Head of caudate nucleus (tissue), 42 donors: ENCODE measurements at regions not wholly inside any gene's neighbourhood (a gene's known extent, or its start where the extent isn't known, plus 50 kb on each side); places are given as distances from the start of the nearest gene placed in this dataset.
"Not testable (repeated sequence)": the region's sequence is repeated elsewhere in the genome, so short reads cannot be mapped to it uniquely, and the experiment has no call there.

ENCODE experiments used
- DNase-seq, 42 donors: peaks; one replicate each; pipeline versions ENCODE4 v3.0.0 to v3.0.0-alpha.2; 2020 to 2021; ENCODE audit warnings: mixed read lengths in 7 of 42
- intact Hi-C: fragments of 100-400 bp; cut with DNase I; formaldehyde crosslinking; loops from one replicate; pipeline ENCODE4 v1.15.0; 2022

DNA sequence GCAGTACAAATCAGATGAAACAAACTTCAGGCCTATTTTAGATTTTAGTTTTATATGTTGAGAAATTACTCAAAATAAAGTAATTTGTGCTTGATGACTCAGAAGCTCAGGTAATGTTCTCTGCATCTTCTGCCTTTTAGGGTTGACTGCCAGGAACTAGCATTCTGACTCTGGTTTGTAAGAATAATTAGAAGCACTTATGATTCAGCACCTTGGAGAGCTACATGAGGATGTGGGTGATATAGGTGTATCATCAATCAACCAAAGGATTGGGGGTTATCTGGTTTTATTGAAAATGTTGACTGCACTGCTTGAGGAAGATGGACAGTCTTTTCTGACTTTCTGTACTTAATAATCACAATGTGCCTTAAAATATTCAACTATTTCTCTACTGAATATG, 118.7 kb upstream of the SGCD start:
- peak in 6 of 42 donors; percentile 11 to 61 (median 28) for DNase-seq

GRCh38 chr5:156218367-156219158, 108.4 kb upstream of the SGCD start:
- DNase-seq, result no peak
- intact Hi-C loops, result no loop called here

More for the DNA sequence above, 118.7 kb upstream of the SGCD start:
- intact Hi-C loops, result no loop called here

GRCh38 chr5:156219483-156220005, 107.4 kb upstream of the SGCD start:
- intact Hi-C loops, result no loop called here
- no peak for DNase-seq

DNA sequence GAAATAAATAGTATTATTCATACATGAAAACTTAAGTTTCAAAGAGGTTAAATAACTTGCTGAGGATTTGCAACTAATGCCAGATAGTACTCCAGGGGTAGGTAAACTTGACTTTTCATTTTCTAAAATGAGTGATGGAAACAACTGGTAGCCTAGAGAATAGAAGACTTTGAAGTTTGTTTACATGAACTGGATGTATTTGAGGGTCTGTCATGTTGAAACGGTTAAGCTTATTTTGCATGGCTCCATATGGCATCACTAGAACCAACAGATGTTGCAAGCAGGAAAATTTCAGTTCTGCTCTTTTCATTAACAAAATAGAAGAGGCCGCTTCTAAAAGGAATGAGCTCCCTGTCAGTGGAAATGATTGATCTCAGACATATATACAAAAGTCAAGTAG, 105.1 kb upstream of the SGCD start:
- intact Hi-C loops, result no loop called here
- DNase-seq, result no peak

GRCh38 chr5:156223547-156223946, 103.4 kb upstream of the SGCD start:
- DNase-seq, result no peak
- intact Hi-C loops, result no loop called here

DNA sequence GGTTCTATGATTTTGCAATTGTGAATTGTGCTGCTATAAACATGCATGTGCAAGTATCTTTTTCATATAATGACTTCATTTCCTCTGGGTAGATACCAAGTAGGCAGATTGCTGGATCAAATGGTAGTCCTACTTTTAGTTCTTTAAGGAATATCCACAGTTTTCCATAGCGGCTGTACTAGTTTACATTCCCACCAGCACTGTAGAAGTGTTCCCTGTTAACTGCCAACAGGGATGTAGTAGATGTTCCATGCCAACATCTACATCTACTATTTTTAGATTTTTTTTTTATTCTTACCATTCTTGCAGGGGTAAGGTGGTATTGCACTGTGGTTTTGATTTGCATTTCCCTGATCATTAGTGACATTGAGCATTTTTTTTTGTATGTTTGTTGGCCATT, 100.5 kb upstream of the SGCD start:
- intact Hi-C loops, DNase-seq: not testable (repeated sequence)

GRCh38 chr5:156230887-156231286, 96.1 kb upstream of the SGCD start:
- DNase-seq, result no peak
- intact Hi-C loops, result no loop called here

GRCh38 chr5:156232251-156232869, 94.6 kb upstream of the SGCD start:
- no peak for DNase-seq
- intact Hi-C loops, result no loop called here

DNA sequence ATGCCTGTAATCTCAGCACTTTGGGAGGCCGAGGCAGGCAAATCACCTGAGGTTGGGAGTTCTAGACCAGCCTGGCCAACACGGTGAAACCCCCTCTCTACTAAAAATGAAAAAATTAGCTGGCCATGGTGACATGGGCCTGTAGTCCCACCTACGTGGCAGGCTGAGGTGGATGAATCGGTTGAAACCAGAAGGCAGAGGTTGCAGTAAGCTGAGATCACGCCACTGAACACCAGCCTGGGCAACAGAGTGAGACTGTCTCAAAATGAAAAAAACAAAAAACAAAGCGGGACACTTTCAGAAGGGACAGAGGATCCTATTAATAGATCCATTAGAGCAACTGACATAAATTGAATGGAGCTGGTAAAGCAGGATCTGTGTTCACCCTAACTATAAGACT, 89.6 kb upstream of the SGCD start:
- no peak for DNase-seq
- intact Hi-C loops, result no loop called here

DNA sequence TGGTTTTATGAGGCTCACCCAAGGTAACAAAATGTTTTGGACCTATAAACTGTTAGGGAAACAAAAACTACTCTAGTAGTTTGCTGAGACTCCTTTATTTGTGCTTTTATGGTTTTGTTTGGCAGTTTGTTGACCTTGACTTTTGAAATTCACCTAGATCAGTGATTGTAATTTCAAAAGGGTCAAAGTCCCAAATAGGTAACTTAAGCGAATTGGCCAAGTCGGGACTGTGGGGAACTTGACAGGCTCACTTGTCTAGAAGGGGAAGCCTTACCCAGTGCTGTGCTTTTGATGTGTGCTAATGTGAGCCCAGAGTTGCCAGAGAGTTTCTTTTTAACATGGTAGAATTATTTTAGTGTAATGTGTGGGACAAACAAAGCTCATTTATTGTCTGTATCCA, 87.2 kb upstream of the SGCD start:
- intact Hi-C loops, result no loop called here
- DNase-seq, result no peak

DNA sequence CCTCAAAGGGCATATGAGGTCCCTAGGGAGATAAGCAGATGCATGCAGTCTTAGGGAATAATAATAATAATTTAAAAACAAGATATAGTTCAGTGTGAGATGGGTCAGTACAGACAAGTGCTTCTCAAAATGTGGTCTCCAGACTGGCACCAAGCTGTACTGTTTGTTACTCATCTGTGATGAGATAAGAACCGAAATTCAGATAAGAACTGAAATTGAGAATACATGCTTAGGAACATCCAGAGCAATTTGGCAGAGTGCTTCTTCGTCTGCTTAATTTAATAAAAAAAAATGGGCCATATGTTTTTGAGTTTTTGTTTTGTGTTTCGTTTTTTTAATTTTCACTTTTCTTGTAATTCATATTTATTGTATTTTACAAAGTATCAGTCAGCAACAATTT, 86.5 kb upstream of the SGCD start:
- intact Hi-C loops, result no loop called here
- DNase-seq, result no peak

- intact Hi-C loops, result no loop called here
- no peak for DNase-seq
These were observed 85.7 kb upstream of the SGCD start for GRCh38 chr5:156241266-156241665.

DNA sequence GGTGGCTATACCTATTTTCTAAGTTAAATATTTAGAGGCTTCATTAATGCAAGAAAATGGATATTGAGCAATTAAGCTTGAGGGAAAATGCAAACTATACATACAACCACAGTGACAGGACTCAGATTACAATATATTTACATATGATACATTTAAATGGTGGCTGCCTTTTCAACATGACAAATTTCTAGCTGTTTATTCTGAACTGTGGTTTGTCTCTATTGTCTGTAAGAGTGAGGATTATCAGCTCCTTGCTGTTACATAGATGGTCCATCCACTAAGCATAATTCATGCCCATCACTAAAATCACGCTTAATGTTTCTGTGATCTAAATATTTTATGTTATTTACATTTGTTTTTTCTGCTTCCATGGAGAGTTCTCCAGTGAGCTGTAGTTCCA, 81.1 kb upstream of the SGCD start:
- no peak for DNase-seq
- intact Hi-C loops, result no loop called here

GRCh38 chr5:156251076-156251475, 75.9 kb upstream of the SGCD start:
- DNase-seq, result no peak
- intact Hi-C loops, result no loop called here

- intact Hi-C loops, result no loop called here
- DNase-seq, result no peak
These were observed 73.8 kb upstream of the SGCD start for GRCh38 chr5:156253130-156253529.

DNA sequence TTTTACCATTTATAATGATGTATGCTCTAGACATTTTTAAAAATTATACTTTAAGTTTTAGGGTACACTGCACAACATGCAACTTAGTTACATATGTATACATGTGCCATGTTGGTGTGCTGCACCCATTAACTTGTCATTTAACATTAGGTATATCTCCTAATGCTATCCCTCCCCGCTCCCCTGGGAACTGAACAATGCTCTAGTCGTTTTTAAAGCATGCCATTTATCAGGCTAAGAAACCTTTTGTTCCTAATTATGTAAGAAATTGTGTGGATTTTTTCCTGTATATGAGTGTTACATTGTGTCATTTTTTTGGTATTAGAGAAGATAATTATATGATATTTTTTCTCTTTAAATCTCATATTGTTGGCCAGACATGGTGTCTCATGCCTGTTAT, 72.8 kb upstream of the SGCD start:
- DNase-seq, result no peak
- intact Hi-C loops, result no loop called here

DNA sequence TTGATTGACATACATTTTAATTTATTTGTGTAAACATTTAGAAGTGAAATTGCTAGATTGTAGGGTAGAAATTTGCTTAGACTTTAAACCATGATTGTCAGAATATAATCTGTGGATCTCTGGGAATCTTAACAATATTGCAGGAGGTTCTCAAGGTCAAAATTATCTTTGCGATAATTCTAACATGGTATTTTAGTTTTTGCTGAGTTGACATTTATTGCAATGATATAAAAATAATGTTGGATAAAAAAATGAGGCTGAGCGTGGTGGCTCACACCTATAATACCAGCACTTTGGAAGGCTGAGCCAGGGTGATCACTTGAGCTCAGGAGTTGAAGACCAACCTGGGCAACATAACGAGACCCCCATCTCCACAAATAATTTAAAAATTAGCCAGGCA, 70.3 kb upstream of the SGCD start:
- intact Hi-C loops, result no loop called here

GRCh38 chr5:156258934-156259333, 68.0 kb upstream of the SGCD start:
- intact Hi-C loops, result no loop called here
- no peak for DNase-seq

More for the DNA sequence above, 70.3 kb upstream of the SGCD start:
- no peak for DNase-seq

- no peak for DNase-seq
- intact Hi-C loops, result no loop called here
These were observed 67.3 kb upstream of the SGCD start for GRCh38 chr5:156259618-156260017.

DNA sequence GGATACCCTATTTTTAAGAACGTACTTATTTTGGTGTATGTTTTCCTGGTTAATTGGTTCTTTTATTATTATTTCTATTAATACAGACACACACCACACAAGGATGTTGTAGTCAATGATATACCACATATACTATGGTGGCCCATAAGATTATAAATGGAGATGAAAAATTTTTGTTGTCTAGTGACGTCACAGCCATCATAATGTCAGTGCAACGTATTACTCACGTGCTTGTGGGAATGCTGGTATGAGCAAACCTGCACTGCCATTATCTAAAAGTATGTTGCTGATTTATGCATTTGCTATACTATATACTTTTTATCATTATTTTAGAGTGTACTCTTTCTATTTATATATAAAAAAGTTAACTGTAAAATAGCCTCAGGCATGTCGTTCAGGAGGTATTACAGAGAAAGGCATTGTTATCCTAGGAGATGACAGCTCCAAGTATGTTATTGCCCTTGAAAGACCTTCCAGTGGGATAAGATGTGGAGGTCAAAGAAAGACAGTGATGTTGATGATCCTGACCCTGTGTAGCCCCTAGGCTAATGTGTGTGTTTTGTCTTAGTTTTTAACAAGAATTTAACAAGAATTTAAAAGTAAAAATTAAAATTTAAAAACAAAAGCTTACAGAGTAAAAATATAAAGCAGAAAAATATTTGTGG, 65.6 kb upstream of the SGCD start:
- intact Hi-C loops, result no loop called here
- DNase-seq, result no peak
